Effector CD4-positive, alpha-beta T cell (primary cell): ENCODE measurements at regions not wholly inside any gene's neighbourhood (a gene's known extent, or its start where the extent isn't known, plus 50 kb on each side); places are given as distances from the start of the nearest gene placed in this dataset.
"Not testable (repeated sequence)": the region's sequence is repeated elsewhere in the genome, so short reads cannot be mapped to it uniquely, and the experiment has no call there.

Source experiments
- DNase-seq: peaks from one replicate; pipeline ENCODE4 v3.0.0-alpha.2; 2020

DNA sequence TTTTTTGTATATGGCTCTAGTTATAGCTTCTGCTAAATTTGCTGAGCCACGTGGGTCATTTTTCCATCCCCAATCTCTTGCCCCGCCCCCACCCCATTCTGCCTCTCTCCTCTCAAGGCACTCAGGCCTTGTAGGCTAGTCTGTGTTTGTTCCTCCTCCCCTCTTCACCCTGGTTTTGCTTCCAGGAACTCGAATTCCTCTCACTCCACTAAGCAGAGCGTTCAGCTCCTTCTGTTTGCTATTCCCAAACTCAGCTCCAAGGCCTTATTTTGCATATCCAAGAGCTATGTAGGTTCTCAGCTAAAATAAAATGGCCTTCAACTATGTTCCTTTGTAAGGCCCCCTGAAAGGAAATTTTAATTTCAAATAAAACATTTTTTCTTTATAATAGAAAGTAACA is 1293.7 kb downstream of the EPHA7 start:
- DNase-seq: no peak

DNA sequence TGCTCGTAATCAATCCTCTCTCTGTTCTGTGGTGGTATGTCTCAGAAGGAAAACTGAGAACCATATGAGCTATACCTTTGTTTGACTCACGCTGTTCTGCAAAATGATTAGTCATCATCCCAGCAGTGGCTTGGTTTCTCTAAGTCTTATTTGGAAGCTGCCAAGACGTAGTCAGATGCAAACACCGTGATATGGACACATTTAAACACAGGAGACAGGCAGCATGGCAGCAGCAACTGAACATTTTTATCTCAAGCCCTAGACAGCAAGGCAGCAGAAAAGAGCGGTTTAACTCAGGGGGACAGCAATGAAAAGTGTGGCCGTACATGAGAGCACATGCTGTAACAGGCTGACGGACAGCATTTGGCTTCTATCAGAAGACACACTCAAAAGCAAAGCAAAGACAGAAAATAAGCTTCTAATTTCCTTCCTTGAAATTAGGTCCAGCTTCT is 1295.1 kb downstream of the EPHA7 start:
- no peak for DNase-seq

DNA sequence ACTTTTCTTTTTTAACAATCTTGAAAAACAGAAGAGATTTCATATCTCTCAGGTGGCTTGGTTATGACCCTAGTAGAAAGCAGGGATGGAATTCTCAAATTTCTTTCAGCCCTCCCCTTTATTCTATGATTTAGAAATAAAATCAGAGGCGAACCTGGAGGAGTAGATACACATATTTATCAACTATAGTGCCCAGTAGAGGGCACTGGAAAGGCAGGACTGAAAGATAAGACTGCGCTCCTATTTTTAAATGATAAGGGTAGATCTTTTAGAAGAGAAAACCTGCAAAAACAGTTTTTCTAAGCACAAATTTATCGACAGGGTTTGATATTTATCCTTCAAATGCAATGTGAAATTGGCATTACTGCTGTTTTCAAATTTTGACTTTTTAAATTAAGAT is 1296.6 kb downstream of the EPHA7 start:
- DNase-seq: no peak

DNA sequence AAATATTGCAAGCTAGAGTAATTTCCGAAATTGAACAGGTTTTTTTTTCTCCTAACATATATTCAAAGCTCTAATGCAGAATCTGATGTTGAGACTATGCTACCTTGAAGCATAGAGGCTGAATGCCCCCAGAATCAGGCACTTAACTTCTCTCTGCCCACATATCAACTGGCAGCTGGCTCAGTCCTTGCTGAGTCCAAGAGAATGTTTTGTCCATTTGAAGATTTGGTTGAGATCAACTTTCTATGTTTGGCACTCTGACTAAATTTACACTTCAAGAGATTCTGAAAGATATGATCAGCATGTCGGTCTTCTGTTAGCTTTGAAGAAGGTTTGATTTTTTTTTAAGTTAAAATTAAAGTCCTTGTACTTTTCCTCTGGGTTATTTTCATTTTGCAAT is 1298.1 kb downstream of the EPHA7 start:
- no peak for DNase-seq

DNA sequence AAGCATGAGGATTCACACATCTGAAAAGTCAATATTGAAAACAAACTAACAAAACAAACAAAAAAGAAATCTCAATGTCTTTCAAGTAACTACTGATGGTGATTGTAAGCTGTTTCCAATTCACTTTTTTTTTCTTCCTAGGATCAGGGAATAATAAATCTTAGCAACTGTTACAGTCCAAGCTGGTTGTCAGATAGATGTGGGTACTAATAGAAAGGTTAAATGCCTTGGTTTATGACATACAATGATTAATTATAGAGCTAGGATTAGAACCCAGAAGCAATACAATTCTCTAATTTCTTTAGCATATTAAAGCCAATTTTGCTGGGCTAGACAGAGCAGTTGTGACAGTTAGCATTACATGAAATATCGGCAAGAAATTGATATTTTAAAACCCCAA is 1301.6 kb downstream of the EPHA7 start:
- no peak for DNase-seq

DNA sequence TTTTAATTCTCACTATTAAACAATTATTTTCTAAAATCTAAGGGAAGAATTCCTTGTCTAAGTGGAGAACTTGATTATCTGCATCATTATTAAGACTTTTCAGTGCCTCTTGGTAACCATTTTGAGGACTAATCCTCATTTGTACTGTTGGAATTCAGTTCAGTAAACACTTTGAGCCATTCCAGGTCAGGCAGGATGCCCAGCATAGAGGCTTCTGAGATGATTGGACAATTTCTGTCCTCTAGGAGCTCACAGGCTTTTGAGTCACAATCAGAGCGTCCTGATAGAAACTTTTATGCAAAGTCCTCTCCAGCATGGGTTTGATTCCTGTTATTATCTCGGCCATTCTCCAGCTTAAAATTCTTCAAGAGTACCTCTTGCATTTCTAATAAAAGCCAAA is 1304.6 kb downstream of the EPHA7 start:
- DNase-seq: no peak

DNA sequence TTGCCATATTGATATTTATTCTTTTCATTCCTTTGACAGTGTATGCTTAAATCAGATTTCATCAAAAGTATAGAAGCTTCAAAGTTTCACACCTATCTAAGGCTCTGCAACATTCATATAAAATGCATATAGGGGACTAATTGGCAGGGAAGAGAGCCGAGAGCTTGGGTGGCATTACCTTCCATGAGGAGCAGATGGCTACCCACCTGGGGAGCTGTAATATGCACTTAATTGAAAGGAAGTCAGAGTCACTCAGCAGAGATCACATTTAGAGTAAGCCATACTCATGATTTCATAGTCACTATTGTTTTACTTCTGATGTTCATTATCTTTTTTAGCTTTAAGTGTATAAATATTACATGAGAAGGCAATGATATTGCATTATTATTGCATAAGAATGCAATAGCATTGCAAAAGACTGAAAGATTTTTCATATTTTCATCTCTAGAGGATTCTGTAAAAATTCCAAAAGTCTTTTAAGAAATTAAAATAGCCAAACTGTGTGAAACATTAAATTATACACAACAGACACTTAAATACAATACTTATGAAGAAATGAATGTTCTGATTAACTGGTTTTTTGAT is 1305.2 kb downstream of the EPHA7 start:
- no peak for DNase-seq

DNA sequence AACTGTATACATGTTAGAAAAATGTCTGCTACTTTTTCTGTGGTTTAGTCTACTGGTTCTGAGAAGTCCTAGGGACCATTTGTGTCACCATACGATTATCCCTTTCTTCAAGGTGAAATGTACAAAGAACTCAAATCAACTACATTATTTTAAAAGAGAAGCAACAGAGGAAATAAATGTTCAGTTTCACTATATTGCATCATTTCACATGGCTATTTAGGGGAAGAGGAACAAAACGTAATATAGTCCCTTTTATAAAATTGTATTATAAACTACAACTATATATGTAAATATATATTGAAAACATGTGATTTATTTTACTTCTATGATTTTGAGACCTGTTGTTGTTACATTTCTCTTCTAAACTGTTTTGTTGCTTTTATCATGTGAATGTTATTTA is 1308.0 kb downstream of the EPHA7 start:
- DNase-seq: no peak

DNA sequence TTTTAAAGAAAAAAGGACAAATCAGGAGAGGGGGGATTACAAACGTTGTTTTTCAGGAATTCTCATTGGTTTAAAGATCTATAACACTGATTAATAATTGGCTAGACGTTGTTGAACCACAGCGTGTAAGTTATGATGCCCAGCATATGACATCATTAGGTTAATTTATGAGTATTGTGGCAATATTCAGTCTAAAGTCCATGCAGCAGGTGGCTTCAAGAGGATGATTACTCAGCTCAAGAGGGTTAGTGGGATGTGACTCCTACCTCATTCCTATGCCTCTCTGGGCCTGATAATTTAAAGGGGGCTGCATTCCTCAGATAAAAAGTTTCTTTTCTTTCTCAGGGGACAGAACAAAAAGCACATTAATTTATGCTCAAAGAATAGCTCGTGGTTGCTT is 1309.0 kb downstream of the EPHA7 start:
- no peak for DNase-seq

DNA sequence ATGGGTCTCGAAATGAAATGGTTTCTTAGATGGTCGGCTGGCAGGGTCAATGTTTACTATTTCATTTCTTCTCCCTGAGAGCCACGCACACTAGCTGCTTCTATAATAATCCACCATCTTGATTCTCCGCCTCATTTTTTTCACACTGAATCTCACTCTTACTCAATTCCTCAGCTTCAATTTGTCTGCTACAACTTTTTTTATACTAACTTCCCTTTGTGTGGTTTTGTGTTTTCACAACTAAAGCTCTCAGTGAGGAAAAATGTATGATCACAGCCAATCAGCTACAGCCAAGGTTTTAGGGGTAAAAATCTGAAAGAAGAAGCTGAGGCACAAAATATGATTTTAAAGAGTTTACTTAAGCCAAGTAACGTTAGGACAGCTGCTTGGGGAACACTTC is 1309.4 kb downstream of the EPHA7 start:
- DNase-seq: no peak

DNA sequence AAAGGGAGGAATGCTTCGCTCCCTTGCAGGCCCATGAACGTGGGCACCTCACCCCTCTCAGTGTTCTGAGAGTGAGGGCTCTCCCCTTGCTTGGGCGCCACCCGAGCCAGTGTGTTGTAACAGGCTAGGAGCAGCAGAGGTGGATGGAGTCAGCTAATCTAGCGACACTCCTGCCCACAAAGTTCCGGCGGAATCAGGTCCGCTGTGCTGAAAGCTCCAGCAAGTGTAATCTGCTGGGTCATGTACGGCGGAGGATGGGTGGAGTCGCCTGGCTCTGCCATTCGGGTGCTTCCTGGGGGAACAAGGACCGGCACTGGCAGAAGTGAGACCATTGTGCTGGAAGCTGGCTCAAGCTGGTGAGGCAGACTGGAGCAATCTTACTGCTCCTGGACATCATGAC is 1310.1 kb downstream of the EPHA7 start:
- no peak for DNase-seq

DNA sequence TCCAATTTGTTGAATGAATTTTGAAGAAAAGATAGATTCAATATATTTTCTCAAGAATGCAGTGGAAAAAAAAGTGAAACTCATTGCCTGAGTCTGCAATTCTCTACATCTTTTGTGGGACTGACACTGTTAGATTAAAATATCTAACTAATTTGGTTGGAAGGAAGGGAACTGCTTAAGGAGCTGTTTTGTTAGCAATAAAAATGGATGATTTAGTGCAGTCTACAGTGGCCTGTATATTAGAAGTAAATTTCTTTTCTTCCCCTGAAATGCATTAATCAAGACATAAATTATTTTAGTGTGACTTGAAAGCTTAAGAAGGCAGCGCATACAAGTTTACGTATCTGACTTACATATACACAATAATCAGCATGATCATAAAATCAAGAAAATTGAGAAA is 1332.6 kb downstream of the EPHA7 start:
- no peak for DNase-seq

DNA sequence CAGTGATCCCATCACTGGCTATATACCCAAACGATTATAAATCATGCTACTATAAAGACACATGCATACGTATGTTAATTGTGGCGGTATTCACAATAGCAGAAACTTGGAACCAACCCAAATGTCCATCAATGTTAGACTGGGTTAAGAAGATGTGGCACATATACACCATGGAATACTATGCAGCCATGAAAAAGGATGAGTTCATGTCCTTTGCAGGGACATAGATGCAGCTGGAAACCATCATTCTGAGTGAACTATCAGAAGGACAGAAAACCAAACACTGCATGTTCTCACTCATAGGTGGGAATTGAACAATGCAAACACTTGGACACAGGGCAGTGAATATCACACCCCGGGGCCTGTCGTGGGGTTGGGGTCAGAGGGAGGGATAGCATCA is 1335.4 kb downstream of the EPHA7 start:
- not testable (repeated sequence) for DNase-seq

DNA sequence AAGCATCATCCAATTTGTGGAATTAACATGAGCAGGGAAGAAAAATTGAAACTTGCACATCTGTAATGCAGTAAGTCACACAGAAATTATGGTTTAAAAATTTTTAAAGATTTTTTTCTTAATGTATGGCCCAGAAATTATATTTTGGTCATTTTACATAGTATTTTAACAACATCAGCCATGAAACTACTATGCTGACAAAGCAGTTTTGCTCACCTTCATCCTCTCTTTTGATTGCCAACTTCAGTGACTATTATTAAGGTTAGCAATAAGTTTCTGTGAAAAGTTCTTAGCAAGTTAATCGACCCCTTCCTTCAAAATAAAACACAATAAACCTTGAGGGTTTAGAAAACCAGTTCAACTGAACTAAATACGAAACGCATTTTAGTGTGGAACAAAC is 1347.0 kb downstream of the EPHA7 start:
- no peak for DNase-seq

DNA sequence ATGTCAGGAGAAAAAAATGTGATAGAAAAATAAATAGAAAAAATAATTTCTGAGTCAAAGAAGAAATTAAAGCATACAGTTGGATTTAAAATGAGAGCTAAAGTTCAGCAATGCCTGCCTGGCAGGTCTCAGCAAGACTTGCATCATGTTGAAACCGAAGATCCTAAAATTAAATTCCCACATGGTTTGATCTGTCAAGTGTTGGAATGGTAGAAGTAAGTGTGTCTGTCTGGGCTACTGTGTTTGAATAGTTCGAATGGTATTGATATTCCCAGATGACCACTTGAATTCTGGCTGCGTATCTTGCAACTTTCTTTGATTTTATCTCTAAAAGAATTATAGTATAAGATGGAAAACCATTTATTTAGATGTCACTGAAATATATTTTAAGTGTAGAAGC is 1349.6 kb downstream of the EPHA7 start:
- DNase-seq: no peak

DNA sequence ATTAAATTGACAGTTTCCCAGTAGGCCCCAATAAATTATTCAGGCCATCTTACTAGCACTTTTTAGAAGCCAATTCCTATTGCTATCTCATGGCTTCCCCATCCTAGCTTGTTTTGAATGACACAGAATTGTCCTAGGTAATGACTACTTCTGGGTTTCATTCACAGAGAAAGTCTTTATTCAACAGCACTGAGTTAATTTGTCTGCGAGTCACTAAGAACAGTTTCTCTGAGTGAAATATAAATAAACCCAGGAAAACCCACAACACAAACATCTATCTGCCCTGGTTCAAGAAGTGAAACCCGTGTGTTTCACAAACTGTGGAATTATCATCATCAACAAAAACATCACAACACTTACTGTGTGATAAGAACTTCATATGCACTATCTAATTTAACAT is 1366.8 kb downstream of the EPHA7 start:
- DNase-seq: no peak

DNA sequence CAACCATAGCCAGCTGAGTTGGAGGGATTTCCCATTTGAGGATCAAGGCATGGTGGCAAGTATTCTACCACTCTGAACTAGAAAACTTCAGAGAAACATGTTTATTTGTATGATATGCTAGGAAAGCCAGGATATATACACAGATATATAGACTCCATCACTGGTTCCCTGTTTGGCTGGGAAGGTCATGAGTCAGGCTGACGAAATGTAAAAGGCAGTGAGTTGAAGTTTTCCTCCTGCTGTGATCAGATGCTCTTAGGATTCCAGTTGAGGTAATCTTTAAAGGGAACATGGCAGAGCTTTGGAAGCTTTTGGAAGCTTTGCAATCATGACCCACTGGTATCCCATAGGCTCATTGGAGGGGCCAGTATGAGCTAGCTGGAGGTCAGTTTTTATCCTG is 1369.1 kb downstream of the EPHA7 start:
- no peak for DNase-seq

DNA sequence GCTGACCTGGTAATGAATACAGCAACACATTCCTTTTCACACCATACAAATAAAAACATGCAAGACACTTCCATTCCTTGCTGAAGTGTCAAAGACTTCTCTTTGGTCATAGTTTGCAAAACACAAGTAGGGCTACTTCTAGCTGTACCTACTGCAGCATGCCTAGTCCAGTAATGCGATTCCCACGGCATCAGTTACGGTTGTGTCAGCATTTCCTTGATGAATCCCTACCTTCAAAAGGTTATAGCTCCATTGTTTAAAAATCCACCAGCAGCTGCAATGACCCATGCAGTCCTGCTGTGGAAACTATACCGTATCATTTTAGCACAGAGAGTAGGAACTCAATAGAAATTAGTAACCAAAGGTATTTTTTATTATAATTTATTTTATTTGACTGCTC is 1371.5 kb downstream of the EPHA7 start:
- DNase-seq: no peak

DNA sequence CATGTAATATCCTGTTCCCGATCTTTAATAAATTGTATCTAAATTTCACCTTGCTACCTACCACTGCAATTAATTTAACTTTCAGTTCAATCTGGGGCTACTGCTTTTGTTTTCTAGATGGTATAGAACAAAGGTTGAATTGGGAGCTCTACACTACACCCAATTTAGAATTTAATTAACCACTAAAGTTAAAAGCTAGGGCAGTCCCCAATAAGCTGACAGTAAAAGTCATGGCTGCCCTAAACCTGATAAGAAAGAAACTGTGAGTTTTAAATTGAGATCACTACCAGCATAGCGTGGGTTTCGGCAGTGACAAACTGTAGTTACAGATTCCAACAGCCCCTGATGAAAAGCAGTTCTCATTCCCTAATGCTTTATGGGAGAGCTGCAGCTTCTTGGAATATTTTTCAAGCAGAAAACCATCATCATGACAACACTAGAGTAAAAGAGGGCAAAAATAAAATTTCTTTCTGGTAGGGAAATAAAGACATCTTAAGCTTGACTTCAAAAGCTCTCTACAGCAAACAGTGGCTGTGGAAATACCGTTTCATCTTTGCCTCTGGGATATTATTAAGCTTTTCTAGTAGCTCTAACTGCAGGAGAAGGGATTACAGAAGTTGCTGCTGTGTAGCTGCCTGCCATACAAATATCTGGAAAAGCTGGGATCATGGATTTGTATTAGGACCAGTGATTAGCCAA is 1372.1 kb downstream of the EPHA7 start:
- DNase-seq: no peak

DNA sequence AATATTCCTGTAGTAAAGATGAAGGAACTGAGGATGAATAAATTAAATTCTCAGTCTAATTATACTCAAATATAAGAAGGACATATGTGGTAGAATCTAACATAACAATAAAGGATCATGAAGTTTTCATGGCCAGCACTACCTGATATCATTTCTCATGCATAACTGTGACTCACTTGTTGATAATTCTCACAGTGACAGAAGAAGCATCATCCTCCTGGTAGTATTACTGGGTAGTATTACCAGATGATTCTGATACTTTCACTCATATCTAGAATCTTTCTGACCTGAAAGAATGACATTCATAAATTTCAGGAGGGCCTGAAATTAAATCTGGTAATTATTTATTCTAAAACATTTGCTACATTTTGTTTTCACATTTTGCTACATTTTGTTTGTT is 1375.0 kb downstream of the EPHA7 start:
- DNase-seq: no peak

DNA sequence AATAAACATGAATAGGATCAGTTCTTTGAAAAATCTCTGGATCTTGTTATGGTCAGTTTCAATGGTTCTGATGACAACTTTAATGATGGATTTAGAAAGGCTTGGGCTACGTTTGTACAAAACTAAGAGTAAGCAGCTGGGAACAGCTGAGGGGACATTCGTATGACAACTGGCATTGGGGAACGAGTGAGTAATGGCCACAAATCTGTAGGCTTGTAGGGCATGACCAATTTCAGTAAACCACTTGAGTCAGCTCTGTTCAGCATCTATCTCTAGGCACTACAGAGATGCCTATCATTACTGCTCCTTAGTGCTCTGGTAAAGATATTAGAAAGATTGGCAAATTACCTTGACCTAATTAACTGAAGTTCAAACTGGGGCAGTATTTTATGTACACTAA is 1375.6 kb downstream of the EPHA7 start:
- no peak for DNase-seq

DNA sequence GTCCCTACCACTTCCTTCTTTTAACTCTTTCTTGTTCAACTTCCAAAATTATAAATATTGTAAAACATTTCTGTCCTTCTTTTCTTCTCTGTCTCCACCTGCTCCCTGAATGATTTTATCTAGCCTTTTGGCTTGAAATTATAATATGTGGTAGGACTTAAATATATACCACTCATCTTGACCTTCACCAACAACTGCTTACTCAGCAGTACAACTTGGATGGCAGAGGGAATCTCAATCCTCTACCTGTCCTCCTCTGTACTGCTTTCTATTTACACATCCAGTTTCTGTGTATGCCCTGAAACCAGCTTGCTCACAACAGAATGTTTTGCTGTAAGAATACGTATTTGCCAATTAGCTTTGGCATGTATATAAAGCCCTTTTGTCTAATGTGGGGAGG is 1392.5 kb downstream of the EPHA7 start:
- DNase-seq: no peak

DNA sequence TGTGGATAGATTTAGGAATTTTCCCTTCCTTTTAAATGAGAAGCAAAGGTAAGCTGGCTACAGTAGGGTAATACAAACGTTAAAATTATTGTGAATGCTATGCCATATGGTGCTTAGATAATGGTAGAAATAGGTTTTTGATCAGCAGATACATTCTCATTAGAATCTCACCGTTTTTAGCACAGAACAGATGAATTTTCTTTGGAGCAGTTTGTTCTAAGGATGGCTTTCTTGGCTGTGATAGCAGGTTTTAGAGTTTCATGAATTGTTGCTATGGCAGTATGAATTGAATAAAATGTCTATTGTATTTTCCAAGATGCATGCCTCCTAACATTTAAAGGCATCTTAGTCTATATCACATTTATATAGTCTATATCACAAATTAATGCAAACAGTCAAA is 1394.5 kb downstream of the EPHA7 start:
- DNase-seq: no peak

DNA sequence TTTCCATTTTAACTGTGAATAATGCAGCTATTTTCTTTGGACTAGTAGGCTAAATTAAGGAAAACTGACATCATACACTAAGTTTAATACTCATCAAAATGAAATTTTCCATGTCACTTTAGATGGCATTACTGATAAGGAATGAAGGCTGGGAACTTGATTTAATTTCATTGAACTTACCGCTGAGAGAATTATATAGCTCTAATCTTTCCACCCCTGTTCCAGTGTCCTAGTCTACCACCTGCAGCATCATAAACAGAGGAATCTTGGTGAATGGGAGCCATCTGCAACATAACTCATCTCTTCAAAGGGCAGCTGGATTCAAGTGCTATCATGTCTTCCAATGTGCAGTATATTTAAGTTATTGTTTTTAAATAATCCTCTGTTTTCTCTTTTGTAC is 1395.2 kb downstream of the EPHA7 start:
- DNase-seq: no peak

DNA sequence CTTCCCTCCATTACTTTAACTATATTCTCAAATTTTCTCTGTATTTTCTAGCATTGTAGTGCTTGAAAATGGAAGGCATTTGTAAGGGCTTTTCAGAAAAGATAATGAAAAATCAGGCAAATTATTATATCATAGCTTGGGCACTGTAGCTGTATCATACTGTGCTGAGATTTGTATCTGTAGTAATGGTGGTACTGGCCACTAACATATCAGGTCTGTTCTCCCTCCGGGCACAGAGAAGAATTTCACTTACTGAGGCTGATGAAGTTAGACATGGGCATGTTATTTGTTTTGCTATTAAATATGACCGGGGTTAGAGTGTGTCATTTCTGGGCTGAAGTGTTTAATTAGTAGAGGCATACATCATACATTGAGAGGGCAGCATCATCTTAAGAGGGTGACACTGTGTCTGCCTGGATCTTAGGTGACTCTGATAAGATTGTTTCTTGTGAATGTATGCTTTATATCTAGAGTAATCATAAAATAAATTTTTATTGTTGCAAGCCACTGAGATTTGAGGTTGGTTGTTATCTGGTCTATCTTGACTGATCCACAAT is 1395.9 kb downstream of the EPHA7 start:
- DNase-seq: no peak
